HG02610 (cell line): ENCODE measurements at regions not wholly inside any gene's neighbourhood (a gene's known extent, or its start where the extent isn't known, plus 50 kb on each side); places are given as distances from the start of the nearest gene placed in this dataset.
A peak's percentile ranks its signal among the peaks of the same experiment; 100 is the strongest.
"Not testable (repeated sequence)": the region's sequence is repeated elsewhere in the genome, so short reads cannot be mapped to it uniquely, and the experiment has no call there.

Source experiments
- ATAC-seq: cut with Tn5 transposase; IDR thresholded peaks from one replicate; pipeline ENCODE4 v1.9.1; 2021; ENCODE audit warnings: mild to moderate bottlenecking, moderate library complexity; ENCODE audit not compliant: unreplicated experiment

DNA sequence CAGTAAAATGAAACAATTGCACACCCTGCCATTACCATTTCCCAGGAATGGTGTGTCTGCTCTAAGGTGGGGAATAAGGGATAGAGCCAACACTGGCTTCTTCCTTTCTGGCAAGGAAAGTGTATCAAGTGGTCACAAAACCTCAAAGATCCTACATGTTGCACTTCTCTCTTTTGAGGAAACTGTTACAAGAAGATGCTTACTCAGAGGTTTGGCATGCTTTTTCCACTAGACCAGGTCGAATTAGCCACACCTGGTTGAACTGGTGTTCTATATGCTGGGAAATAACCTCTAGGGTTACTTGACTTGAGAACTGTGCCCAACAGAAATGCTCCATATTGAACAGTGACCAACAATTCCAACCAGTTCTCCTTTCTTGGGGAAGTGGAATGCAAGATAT is 102.9 kb downstream of the LRRN1 start:
- ATAC-seq: no peak

DNA sequence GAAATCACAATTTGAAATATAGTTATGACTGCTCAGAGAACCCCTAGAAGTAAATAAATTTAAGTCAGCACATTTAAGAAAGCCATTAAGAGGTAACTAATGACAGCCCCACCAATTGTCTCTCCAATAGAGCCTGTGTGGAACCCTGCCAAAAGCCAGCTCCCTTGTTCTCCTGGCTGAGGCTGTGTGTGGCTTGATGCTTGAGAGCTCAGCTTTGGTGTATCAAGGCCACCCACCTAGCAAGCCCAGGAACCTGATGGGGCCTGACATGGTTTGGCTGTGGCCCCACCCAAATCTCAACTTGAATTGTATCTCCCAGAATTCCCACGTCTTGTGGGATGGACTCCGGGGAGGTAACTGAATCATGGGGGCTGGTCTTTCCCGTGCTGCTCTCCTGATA is 106.9 kb downstream of the LRRN1 start:
- ATAC-seq: no peak

- no peak for ATAC-seq
Observed at GRCh38 chr3:3907023-3907422, 107.8 kb downstream of the LRRN1 start.

- no peak for ATAC-seq
Observed at GRCh38 chr3:3918763-3919162, 119.5 kb downstream of the LRRN1 start.

DNA sequence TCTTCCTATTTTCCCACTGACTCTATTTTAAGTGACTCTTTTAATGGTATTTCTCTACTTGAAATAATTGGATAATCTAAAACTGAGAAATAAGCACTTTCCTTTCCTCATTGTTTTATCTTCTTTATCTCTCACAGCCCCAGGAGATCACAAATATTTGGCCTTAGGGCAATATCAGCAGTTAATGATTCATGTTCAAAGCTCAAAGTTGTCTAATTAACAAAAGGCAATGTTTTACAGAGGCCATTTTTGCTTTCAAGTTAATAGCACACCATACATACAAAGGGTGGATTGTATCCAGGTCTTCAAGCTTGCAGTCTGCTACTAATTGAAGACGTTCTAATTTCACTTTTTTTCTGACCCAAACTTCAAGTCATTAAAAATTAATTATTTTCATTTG is 120.1 kb downstream of the LRRN1 start:
- ATAC-seq: no peak

DNA sequence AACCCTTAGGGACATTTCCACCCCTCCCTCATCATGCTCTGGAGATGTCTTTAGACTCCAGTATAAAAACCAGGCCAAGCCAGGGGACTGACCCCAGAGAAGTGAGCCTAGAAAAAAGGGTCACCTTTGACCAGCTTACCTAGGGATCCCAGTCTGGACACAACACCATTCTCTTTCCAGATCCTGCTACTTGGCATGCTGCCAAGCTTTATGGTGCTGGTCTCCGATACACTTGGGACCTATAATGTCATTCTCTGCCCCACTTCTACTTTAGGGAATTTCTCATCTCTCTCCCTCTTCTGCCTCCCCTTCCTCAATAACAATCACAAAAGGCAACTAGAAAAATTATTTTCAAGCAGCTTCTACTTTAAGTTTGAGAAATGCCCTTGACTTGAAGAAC is 124.4 kb downstream of the LRRN1 start:
- ATAC-seq: no peak

GRCh38 chr3:3927198-3927597 is 128.0 kb downstream of the LRRN1 start:
- ATAC-seq: no peak

- ATAC-seq: peak; percentile 63
Observed at GRCh38 chr3:3927965-3928364, 128.7 kb downstream of the LRRN1 start.

GRCh38 chr3:3941380-3941779 is 142.1 kb downstream of the LRRN1 start:
- not testable (repeated sequence) for ATAC-seq

GRCh38 chr3:3951071-3951470 is 151.8 kb downstream of the LRRN1 start:
- no peak for ATAC-seq

DNA sequence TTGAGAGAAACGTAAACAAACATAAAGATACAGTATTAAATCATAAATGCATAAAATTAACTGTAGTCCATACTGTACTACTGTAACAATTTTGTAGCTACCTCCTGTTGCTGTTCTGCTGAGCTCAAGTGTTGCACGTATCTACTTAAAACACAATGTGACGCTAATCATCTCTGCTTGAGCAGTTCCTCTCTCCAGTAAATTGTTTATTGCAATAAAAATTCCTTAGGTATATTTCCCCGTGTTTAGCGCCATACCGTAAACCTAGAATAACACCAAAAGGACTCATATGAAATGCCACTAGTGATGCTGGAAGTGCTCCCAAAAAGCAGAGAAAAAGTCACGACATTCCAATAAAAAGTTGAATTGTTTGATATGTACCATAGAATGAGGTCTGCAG is 152.3 kb downstream of the LRRN1 start:
- no peak for ATAC-seq

DNA sequence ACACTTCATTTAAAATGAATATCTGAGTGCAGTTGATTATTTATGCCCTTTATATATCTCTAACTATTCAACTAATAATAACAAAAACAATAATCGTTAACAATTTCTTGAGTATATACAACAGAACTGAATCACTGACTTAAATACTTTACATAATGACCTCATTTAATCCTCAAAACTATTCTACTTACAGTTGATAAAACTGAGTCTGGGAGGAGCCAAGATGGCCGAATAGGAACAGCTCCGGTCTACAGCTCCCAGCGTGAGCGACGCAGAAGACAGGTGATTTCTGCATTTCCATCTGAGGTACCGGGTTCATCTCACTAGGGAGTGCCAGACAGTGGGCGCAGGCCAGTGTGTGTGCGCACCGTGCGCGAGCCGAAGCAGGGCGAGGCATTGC is 163.6 kb downstream of the LRRN1 start:
- not testable (repeated sequence) for ATAC-seq

- ATAC-seq: no peak
Observed at GRCh38 chr3:3984053-3984452, 184.8 kb downstream of the LRRN1 start.

DNA sequence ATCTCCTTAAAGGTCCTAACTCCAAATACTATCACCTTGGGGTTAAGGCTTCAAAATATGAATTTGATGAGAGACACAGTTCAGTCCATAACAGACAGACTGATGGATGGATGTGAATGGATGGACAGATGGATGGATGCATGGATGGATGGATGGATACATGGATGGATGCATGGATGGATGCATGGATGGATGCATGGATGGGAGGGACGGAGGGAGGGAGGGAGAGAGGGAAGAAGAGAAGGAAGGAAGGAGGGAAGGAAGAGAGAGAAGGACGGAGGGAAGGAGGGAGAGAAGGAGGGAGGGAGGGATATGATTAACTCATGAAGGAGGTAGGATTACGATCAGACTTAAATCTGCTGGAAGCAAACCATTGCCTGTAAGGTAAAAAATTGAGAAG is 192.4 kb downstream of the LRRN1 start:
- ATAC-seq: no peak

DNA sequence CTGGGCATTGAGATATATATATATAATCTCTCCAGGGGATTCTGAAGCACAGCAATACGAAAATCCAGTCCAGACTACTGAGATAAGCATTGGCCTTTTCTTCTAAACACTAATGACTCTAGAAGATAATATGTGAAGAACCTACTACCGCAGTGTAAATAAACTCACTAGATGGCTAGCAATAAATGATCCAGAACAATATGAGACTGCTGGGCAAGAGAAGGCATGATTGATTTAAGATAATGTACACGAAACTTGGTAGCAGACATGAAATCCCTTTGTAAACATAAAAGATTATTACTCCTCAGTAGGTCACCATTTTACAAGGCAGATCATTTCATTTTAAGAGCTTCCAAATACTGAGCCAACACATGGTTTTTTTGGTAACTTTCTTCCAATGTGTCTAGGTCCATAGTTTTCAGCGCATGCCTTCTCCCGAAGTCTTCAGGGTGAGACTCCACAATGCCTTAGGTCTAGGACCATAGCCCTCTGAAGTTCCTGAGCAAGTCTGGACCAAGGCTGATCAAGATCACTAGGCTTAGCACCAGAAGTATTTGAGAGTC is 193.2 kb downstream of the LRRN1 start:
- no peak for ATAC-seq

DNA sequence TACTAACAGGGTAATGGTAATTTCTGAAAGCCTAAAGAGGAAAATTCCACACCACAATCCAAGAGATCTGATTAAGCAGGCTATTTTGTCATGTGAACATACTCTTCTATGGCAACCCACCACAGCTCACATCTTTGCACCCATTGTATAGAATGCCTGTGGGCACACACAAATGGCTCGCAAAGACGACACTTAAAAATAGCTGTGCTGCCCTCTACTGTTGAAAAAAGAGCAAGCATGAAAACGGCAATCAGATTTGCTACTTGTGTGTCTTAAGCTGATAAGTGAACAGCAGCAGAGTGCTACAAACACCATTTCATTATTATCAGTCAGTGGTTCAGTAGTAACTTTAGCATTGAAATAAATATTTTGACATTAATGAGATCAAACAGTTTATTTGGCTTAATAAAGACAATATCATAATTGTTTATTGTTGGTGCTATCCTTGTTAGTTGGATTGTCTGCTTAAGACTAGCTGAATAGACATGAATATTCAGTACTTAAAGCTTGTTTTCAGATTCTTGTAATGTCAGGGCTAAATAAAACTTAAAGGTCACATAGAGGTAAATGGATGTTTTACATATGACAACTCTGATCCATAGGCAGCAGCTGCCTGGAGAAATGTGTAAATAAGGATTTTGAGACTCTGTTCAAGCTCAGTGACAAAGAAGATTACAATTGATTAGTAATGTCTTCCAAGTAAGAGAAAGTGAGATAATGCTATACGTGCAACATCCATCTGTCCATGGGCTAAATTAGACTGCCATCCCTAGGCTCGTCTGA is 199.1 kb downstream of the LRRN1 start:
- ATAC-seq: peak; percentile 76

DNA sequence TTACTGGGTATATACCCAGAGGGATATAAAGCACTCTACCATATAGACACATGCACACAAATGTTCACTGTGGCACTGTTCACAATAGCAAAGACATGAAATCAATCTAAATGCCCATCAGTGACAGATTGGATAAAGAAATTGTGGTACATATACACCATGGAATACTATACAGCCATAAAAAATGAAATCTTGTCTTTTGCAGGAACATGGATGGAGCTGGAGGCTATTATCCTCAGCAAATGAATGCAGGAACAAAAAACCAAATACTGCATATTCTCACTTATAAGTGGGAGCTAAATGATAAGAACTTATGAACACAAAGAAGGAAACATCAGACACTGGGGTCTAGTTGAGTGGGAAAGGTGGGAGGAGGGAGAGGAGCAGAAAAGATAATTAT is 200.1 kb downstream of the LRRN1 start:
- ATAC-seq: not testable (repeated sequence)

DNA sequence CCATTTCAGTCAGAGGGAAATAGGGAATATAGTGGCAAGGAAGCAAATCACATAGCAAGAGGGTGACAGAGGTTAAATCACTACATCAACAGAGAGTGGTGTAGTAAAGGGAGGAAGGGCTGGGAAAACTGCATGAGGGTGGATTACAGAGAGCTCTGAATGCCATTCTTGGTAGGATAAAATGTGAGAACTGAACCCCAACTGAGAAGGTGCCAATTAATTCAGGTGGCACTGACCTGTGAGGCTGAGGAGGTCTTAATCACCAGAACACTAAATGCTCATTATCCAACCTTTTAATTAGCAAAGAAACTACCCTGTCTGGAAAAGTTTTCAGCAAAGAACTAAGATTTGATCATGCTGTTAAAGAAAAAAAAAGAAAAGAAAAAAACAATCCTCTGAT is 202.7 kb downstream of the LRRN1 start:
- no peak for ATAC-seq

DNA sequence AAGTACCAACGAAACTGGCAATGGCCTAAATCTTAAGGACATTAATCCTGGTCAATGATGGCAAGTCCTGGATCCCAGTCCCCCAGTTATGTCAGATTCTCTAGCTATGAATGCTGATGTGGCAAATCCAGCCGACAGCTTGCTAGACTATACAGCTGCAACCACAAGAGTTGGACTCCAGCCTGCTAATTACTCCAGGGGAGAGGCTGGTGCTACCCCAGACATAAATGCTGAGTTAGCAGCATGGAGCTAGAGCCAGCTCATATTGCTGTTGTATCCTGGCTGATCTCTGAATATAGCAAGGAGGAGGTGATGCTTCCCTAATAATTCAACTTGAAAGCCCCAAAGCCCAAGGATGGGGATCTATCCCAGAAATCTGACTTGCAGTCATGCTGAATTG is 207.1 kb downstream of the LRRN1 start:
- ATAC-seq: no peak

GRCh38 chr3:4008205-4008604 is 209.0 kb downstream of the LRRN1 start:
- no peak for ATAC-seq

DNA sequence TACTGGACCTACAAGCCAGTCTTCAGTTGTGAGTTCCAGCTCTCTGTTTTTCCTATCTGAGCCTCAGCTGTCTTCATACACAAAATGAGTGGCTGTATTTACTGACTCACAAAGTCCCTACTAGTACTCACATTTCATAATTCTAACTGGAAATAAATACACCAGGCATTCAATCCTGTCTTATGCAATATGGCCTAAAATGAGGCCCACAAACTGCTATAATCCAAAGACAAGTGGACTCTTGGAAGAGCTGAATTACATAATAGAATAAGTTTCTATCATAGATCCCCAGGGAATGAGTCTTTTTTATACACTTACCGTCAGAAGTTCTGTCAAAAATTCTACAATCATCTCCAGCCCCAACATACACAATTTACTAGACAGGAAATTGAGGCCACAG is 211.9 kb downstream of the LRRN1 start:
- no peak for ATAC-seq

DNA sequence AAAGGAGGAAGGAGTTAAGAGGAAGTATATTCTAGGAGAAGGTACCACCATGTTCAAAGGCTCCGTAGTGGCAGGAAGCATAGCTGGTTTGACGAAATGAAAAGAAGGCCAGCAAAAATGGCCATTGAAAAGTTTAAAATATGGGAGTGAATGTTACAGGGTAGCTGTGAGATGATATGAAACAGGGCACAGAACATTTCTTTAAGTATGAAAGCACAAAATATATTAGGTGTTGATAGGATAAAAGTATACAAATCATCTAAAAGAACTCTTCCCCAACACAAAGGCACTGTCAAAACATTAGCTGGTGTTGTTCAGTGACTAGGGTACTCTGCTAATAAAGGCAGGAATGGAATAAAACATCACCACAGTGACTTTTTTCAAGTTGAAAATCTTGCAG is 216.2 kb downstream of the LRRN1 start:
- no peak for ATAC-seq

DNA sequence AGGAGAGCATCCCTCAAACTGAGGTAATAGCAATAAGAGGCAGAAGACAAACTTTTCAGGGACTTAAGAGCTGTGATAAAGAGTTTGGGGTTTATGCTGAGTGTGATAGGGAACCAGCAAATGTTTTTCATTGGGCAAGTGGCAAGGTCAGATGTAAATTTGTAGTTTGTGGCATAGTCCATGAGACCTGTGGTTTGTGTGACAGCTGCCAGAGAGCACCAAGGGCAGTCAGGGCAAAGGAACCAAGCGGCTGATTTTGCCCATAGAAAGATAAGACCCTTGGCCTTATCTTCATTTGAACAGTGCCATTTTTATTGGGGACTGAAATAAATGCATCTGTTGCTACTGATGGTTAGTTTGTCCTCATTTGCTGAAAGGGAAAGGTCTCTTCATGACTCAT is 220.3 kb downstream of the LRRN1 start:
- ATAC-seq: no peak
